Mononuclear cell (primary cell): ENCODE measurements at regions not wholly inside any gene's neighbourhood (a gene's known extent, or its start where the extent isn't known, plus 50 kb on each side); places are given as distances from the start of the nearest gene placed in this dataset.
"Not testable (repeated sequence)": the region's sequence is repeated elsewhere in the genome, so short reads cannot be mapped to it uniquely, and the experiment has no call there.

Experiments
- H3K27me3 ChIP-seq: 2 replicates; pipeline ENCODE4 v1.6.0; 2011; ENCODE audit warnings: low read length, control low read depth; ENCODE audit not compliant: insufficient read depth
- H3K4me1 ChIP-seq: 2 replicates; pipeline ENCODE4 v1.5.1; 2011; ENCODE audit warnings: mild to moderate bottlenecking, low read length, control low read depth; ENCODE audit not compliant: insufficient read depth
- H3K4me3 ChIP-seq: 2 replicates; pipeline ENCODE4 v1.5.1; 2011; ENCODE audit warnings: mild to moderate bottlenecking, low read length, moderate library complexity
- H3K9me3 ChIP-seq: 2 replicates; pipeline ENCODE4 v1.5.1; 2011; ENCODE audit warnings: low read depth, mild to moderate bottlenecking, control low read depth, low read length

- H3K4me1 ChIP-seq, result peaks cover 41% of the 10 kb centered on the region
- H3K4me3 ChIP-seq, result no peak overlapping the region
- H3K9me3 ChIP-seq, result no peaks in the 10 kb centered on the region
- H3K27me3 ChIP-seq, result no peaks in the 10 kb centered on the region
These were observed 71.1 kb upstream of the RAP1B start for GRCh38 chr12:68539615-68539952.

- not testable (repeated sequence) for H3K4me3 ChIP-seq, H3K9me3 ChIP-seq, H3K27me3 ChIP-seq
- peaks cover 41% of the 10 kb centered on the region for H3K4me1 ChIP-seq
These were observed 69.9 kb upstream of the RAP1B start for GRCh38 chr12:68540768-68541167.

GRCh38 chr12:68547318-68547717 is 63.4 kb upstream of the RAP1B start:
- H3K4me3 ChIP-seq, H3K27me3 ChIP-seq, H3K4me1 ChIP-seq, H3K9me3 ChIP-seq: not testable (repeated sequence)

GRCh38 chr12:68552605-68553195 is 58.0 kb upstream of the RAP1B start:
- not testable (repeated sequence) for H3K9me3 ChIP-seq, H3K27me3 ChIP-seq, H3K4me1 ChIP-seq, H3K4me3 ChIP-seq

- Histone ChIP-seq H3K27me3 (no peaks in the 10 kb centered on the region), H3K4me1 (peaks cover 17% of the 10 kb centered on the region), H3K9me3 (no peaks in the 10 kb centered on the region)
These were observed 53.5 kb upstream of the RAP1B start for GRCh38 chr12:68557011-68557730.

GRCh38 chr12:68559246-68559645 is 51.5 kb upstream of the RAP1B start:
- Histone ChIP-seq H3K27me3 (no peaks in the 10 kb centered on the region), H3K4me3 (no peak overlapping the region), H3K9me3 (no peaks in the 10 kb centered on the region), H3K4me1 (peaks cover 17% of the 10 kb centered on the region)

More at GRCh38 chr12:68557011-68557730, 53.5 kb upstream of the RAP1B start:
- H3K4me3 ChIP-seq, result no peak overlapping the region

- no peaks in the 10 kb centered on the region for H3K27me3 ChIP-seq
- no peak overlapping the region for H3K4me3 ChIP-seq
- no peaks in the 10 kb centered on the region for H3K9me3 ChIP-seq
- peaks cover 17% of the 10 kb centered on the region for H3K4me1 ChIP-seq
These were observed 50.5 kb upstream of the RAP1B start for GRCh38 chr12:68559984-68560850.

GRCh38 chr12:68560851-68561422 is 49.8 kb upstream of the RAP1B start:
- H3K4me1 ChIP-seq, result peaks cover 17% of the 10 kb centered on the region
- no peaks in the 10 kb centered on the region for H3K9me3 ChIP-seq
- H3K27me3 ChIP-seq, result no peaks in the 10 kb centered on the region
- H3K4me3 ChIP-seq, result no peak overlapping the region
